ENCODE measurements at regions not wholly inside any gene's neighbourhood (a gene's known extent, or its start where the extent isn't known, plus 50 kb on each side); places are given as distances from the start of the nearest gene placed in this dataset.
"Not testable (repeated sequence)": the region's sequence is repeated elsewhere in the genome, so short reads cannot be mapped to it uniquely, and the experiment has no call there.

GRCh38 chr2:90359887-90360730, 1668.6 kb downstream of the RPIA start:
- TF ChIP-seq CTCF (IDR thresholded peaks at IDR 0.05); SIN3A (IDR thresholded peaks at IDR 0.05; ENCODE audit: borderline replicate concordance, insufficient read depth, low read depth, low read length); TCF7L2 (IDR thresholded peaks at IDR 0.05; ENCODE audit: low read depth, low read length): not testable (repeated sequence)

Data from Panc1 (cell line).